Endothelial cell of umbilical vein (primary cell): ENCODE measurements at regions not wholly inside any gene's neighbourhood (a gene's known extent, or its start where the extent isn't known, plus 50 kb on each side); places are given as distances from the start of the nearest gene placed in this dataset.

Experiments
- CTCF ChIP-seq, 2 donors: IDR thresholded peaks; 1 replicate in 1 of 2; 2 replicates in 1 of 2; pipeline ENCODE4 v1.5.1; 2011; ENCODE audit warnings: low read length in 2 of 2, mild to moderate bottlenecking in 2 of 2, moderate library complexity in 2 of 2, control low read depth in 1 of 2, inconsistent platforms in 1 of 2, low read depth in 1 of 2; ENCODE audit not compliant: insufficient read depth in 1 of 2; ENCODE audit errors: extremely low read depth in 1 of 2
- POLR2A ChIP-seq: IDR thresholded peaks from 2 replicates; pipeline ENCODE4 v1.6.1; 2012; ENCODE audit warnings: low read depth, mild to moderate bottlenecking, control low read depth, low read length

- no peak for TF ChIP-seq POLR2A
- no peak for TF ChIP-seq CTCF (IDR thresholded peaks at IDR 0.05; ENCODE audit: extremely low read depth in 1 of 2, insufficient read depth in 1 of 2, low read depth in 1 of 2, low read length in 2 of 2)
Observed at GRCh38 chr2:6444514-6444913, 421.2 kb downstream of the CMPK2 start.
